ENCODE measurements at regions not wholly inside any gene's neighbourhood (a gene's known extent, or its start where the extent isn't known, plus 50 kb on each side); places are given as distances from the start of the nearest gene placed in this dataset.

- no peaks in the 10 kb centered on the region for H3K36me3 ChIP-seq
- H3K4me3 ChIP-seq, result no peak overlapping the region
- no peak for DNase-seq
- H3K27me3 ChIP-seq, result no peaks in the 10 kb centered on the region
- no peaks in the 10 kb centered on the region for H3K9me3 ChIP-seq
These were observed 1111.4 kb downstream of the FLRT2 start for GRCh38 chr14:86641310-86641709.

GRCh38 chr14:86640288-86640687 lies 1110.3 kb downstream of the FLRT2 start:
- Histone ChIP-seq H3K9me3 (no peaks in the 10 kb centered on the region), H3K4me3 (no peak overlapping the region), H3K27me3 (no peaks in the 10 kb centered on the region), H3K36me3 (no peaks in the 10 kb centered on the region)
- DNase-seq, result no peak

GRCh38 chr14:86639666-86640065 lies 1109.7 kb downstream of the FLRT2 start:
- H3K4me3 ChIP-seq, result no peak overlapping the region
- H3K36me3 ChIP-seq, result no peaks in the 10 kb centered on the region
- H3K27me3 ChIP-seq, result no peaks in the 10 kb centered on the region

GRCh38 chr14:86639146-86639545 lies 1109.2 kb downstream of the FLRT2 start:
- no peak for DNase-seq
- no peaks in the 10 kb centered on the region for H3K36me3 ChIP-seq
- no peak overlapping the region for H3K4me3 ChIP-seq

More at GRCh38 chr14:86639666-86640065, 1109.7 kb downstream of the FLRT2 start:
- no peaks in the 10 kb centered on the region for H3K9me3 ChIP-seq
- no peak for DNase-seq

GRCh38 chr14:86627080-86627479 lies 1097.1 kb downstream of the FLRT2 start:
- Histone ChIP-seq H3K9me3 (no peaks in the 10 kb centered on the region), H3K36me3 (no peaks in the 10 kb centered on the region), H3K4me3 (no peak overlapping the region), H3K27me3 (no peaks in the 10 kb centered on the region)
- no peak for DNase-seq

More at GRCh38 chr14:86639146-86639545, 1109.2 kb downstream of the FLRT2 start:
- Histone ChIP-seq H3K27me3 (no peaks in the 10 kb centered on the region), H3K9me3 (no peaks in the 10 kb centered on the region)

GRCh38 chr14:86626530-86626929 lies 1096.6 kb downstream of the FLRT2 start:
- no peak overlapping the region for H3K4me3 ChIP-seq
- DNase-seq, result no peak
- no peaks in the 10 kb centered on the region for H3K9me3 ChIP-seq

GRCh38 chr14:86625637-86626036 lies 1095.7 kb downstream of the FLRT2 start:
- no peak for DNase-seq
- H3K36me3 ChIP-seq, result no peaks in the 10 kb centered on the region
- no peaks in the 10 kb centered on the region for H3K27me3 ChIP-seq
- no peak overlapping the region for H3K4me3 ChIP-seq
- H3K9me3 ChIP-seq, result no peaks in the 10 kb centered on the region

More at GRCh38 chr14:86626530-86626929, 1096.6 kb downstream of the FLRT2 start:
- H3K27me3 ChIP-seq, result no peaks in the 10 kb centered on the region
- no peaks in the 10 kb centered on the region for H3K36me3 ChIP-seq

GRCh38 chr14:86619726-86620125 lies 1089.8 kb downstream of the FLRT2 start:
- no peaks in the 10 kb centered on the region for H3K9me3 ChIP-seq
- no peaks in the 10 kb centered on the region for H3K27me3 ChIP-seq
- no peak overlapping the region for H3K4me3 ChIP-seq
- no peaks in the 10 kb centered on the region for H3K36me3 ChIP-seq
- no peak for DNase-seq

- Histone ChIP-seq H3K9me3 (no peaks in the 10 kb centered on the region), H3K36me3 (no peaks in the 10 kb centered on the region), H3K4me3 (no peak overlapping the region), H3K27me3 (no peaks in the 10 kb centered on the region)
- no peak for DNase-seq
These were observed 1083.8 kb downstream of the FLRT2 start for GRCh38 chr14:86613786-86614185.

GRCh38 chr14:86613126-86613525 lies 1083.2 kb downstream of the FLRT2 start:
- Histone ChIP-seq H3K9me3 (no peaks in the 10 kb centered on the region), H3K27me3 (no peaks in the 10 kb centered on the region), H3K36me3 (no peaks in the 10 kb centered on the region), H3K4me3 (no peak overlapping the region)
- no peak for DNase-seq

GRCh38 chr14:86604561-86604960 lies 1074.6 kb downstream of the FLRT2 start:
- Histone ChIP-seq H3K36me3 (no peaks in the 10 kb centered on the region), H3K27me3 (no peaks in the 10 kb centered on the region), H3K4me3 (no peak overlapping the region), H3K9me3 (no peaks in the 10 kb centered on the region)
- DNase-seq, result no peak

- H3K27me3 ChIP-seq, result no peaks in the 10 kb centered on the region
- H3K9me3 ChIP-seq, result no peaks in the 10 kb centered on the region
- H3K36me3 ChIP-seq, result no peaks in the 10 kb centered on the region
- no peak overlapping the region for H3K4me3 ChIP-seq
- no peak for DNase-seq
These were observed 1072.3 kb downstream of the FLRT2 start for GRCh38 chr14:86602263-86602662.

GRCh38 chr14:86601813-86602212 lies 1071.9 kb downstream of the FLRT2 start:
- Histone ChIP-seq H3K4me3 (no peak overlapping the region), H3K9me3 (no peaks in the 10 kb centered on the region), H3K36me3 (no peaks in the 10 kb centered on the region), H3K27me3 (no peaks in the 10 kb centered on the region)
- no peak for DNase-seq

GRCh38 chr14:86597279-86597678 lies 1067.3 kb downstream of the FLRT2 start:
- no peak overlapping the region for H3K4me3 ChIP-seq
- no peak for DNase-seq
- H3K27me3 ChIP-seq, result no peaks in the 10 kb centered on the region
- no peaks in the 10 kb centered on the region for H3K36me3 ChIP-seq
- H3K9me3 ChIP-seq, result no peaks in the 10 kb centered on the region

- no peak for DNase-seq
- Histone ChIP-seq H3K4me3 (no peak overlapping the region), H3K27me3 (no peaks in the 10 kb centered on the region), H3K36me3 (no peaks in the 10 kb centered on the region), H3K9me3 (no peaks in the 10 kb centered on the region)
These were observed 1066.1 kb downstream of the FLRT2 start for GRCh38 chr14:86596024-86596423.

- H3K9me3 ChIP-seq, result no peaks in the 10 kb centered on the region
- H3K36me3 ChIP-seq, result no peaks in the 10 kb centered on the region
- DNase-seq, result no peak
- H3K4me3 ChIP-seq, result no peak overlapping the region
- H3K27me3 ChIP-seq, result no peaks in the 10 kb centered on the region
These were observed 1045.2 kb downstream of the FLRT2 start for GRCh38 chr14:86575141-86575540.

- Histone ChIP-seq H3K36me3 (no peaks in the 10 kb centered on the region), H3K4me3 (no peak overlapping the region), H3K9me3 (no peaks in the 10 kb centered on the region), H3K27me3 (no peaks in the 10 kb centered on the region)
- DNase-seq, result no peak
These were observed 1044.8 kb downstream of the FLRT2 start for GRCh38 chr14:86574778-86575129.

- Histone ChIP-seq H3K36me3 (no peaks in the 10 kb centered on the region), H3K9me3 (no peaks in the 10 kb centered on the region), H3K27me3 (no peaks in the 10 kb centered on the region), H3K4me3 (no peak overlapping the region)
- peak; percentile 4 for DNase-seq
These were observed 1044.3 kb downstream of the FLRT2 start for GRCh38 chr14:86574051-86574777.
